ENCODE measurements at regions not wholly inside any gene's neighbourhood (a gene's known extent, or its start where the extent isn't known, plus 50 kb on each side); places are given as distances from the start of the nearest gene placed in this dataset.

- DNase-seq (ENCODE audit: low read depth, low spot score) = no peak
- TF ChIP-seq CTCF (conservative IDR thresholded peaks at IDR 0.05) = no peak
- no peaks in the 10 kb centered on the region for H3K4me1 Mint-ChIP-seq
- no peak overlapping the region for H3K27ac Mint-ChIP-seq (ENCODE audit: unreplicated experiment)
- H3K9me3 Mint-ChIP-seq = no peaks in the 10 kb centered on the region
- H3K36me3 Mint-ChIP-seq (ENCODE audit: low read depth) = no peaks in the 10 kb centered on the region
- no peak overlapping the region for H3K4me3 Mint-ChIP-seq
- no peaks in the 10 kb centered on the region for H3K27me3 Mint-ChIP-seq (ENCODE audit: low read depth)
Measured at GRCh38 chr14:83697099-83697498, 1832.8 kb upstream of the FLRT2 start.

- Mint-ChIP-seq H3K27me3 (ENCODE audit: low read depth) (no peaks in the 10 kb centered on the region), H3K36me3 (ENCODE audit: low read depth) (no peaks in the 10 kb centered on the region), H3K9me3 (no peaks in the 10 kb centered on the region), H3K27ac (ENCODE audit: unreplicated experiment) (no peak overlapping the region), H3K4me1 (peaks cover 4% of the 10 kb centered on the region), H3K4me3 (no peak overlapping the region)
- no peak for DNase-seq (ENCODE audit: low read depth, low spot score)
- no peak for TF ChIP-seq CTCF (conservative IDR thresholded peaks at IDR 0.05)
Measured at GRCh38 chr14:83702619-83703018, 1827.3 kb upstream of the FLRT2 start.

- TF ChIP-seq CTCF (conservative IDR thresholded peaks at IDR 0.05) = no peak
- Mint-ChIP-seq H3K4me3 (no peak overlapping the region), H3K9me3 (peaks cover 5% of the 10 kb centered on the region), H3K36me3 (ENCODE audit: low read depth) (no peaks in the 10 kb centered on the region), H3K27ac (ENCODE audit: unreplicated experiment) (no peak overlapping the region), H3K4me1 (peaks cover 4% of the 10 kb centered on the region), H3K27me3 (ENCODE audit: low read depth) (no peaks in the 10 kb centered on the region)
- DNase-seq (ENCODE audit: low read depth, low spot score) = no peak
Measured at GRCh38 chr14:83706231-83706954, 1823.6 kb upstream of the FLRT2 start.

GRCh38 chr14:83707056-83707455, 1822.9 kb upstream of the FLRT2 start:
- Mint-ChIP-seq H3K27ac (ENCODE audit: unreplicated experiment) (no peak overlapping the region), H3K4me3 (no peak overlapping the region), H3K36me3 (ENCODE audit: low read depth) (no peaks in the 10 kb centered on the region), H3K9me3 (peaks cover 5% of the 10 kb centered on the region), H3K4me1 (peaks cover 4% of the 10 kb centered on the region), H3K27me3 (ENCODE audit: low read depth) (no peaks in the 10 kb centered on the region)
- no peak for DNase-seq (ENCODE audit: low read depth, low spot score)
- no peak for TF ChIP-seq CTCF (conservative IDR thresholded peaks at IDR 0.05)

GRCh38 chr14:83709116-83709515, 1820.8 kb upstream of the FLRT2 start:
- H3K4me1 Mint-ChIP-seq = peaks cover 4% of the 10 kb centered on the region
- DNase-seq (ENCODE audit: low read depth, low spot score) = no peak
- H3K9me3 Mint-ChIP-seq = peaks cover 5% of the 10 kb centered on the region
- H3K4me3 Mint-ChIP-seq = no peak overlapping the region
- no peaks in the 10 kb centered on the region for H3K36me3 Mint-ChIP-seq (ENCODE audit: low read depth)
- TF ChIP-seq CTCF (conservative IDR thresholded peaks at IDR 0.05) = no peak
- no peaks in the 10 kb centered on the region for H3K27me3 Mint-ChIP-seq (ENCODE audit: low read depth)
- no peak overlapping the region for H3K27ac Mint-ChIP-seq (ENCODE audit: unreplicated experiment)
